ENCODE measurements at regions not wholly inside any gene's neighbourhood (a gene's known extent, or its start where the extent isn't known, plus 50 kb on each side); places are given as distances from the start of the nearest gene placed in this dataset.

DNA sequence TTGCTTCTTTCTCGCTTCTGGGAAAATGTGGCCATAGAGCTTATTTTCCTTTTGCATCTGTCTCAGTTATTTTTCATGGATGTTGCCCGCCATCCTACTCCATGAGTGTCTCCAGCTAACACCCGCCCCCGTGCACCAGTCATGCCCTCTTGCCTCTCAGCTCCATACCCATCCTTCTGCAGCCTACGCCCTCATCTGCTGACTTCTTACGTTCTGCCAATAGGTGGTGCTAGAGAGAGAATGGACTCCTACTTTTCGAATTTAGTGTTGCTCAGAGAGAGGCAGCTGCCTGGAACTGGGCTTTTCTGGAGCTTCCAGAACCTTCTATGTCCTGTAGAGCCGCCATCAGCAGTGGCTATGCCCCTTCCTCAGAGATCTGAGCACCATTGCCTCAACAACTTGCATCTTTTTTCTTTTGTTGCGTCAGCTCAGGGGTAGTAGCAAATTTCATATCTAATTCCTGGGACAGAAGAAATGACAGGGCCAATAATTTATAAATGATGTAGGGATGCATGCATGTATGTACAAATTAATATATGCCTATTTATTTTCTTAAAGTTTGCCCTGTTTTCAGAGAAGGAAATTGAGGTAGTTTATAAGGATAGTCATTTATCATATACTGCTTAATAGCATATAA, 119.7 kb upstream of the MYOCD start:
- ATAC-seq (peak; percentile 92), DNase-seq (peak in 1 of 4 donors; percentile 56)
- no peak overlapping the region for H3K27ac ChIP-seq
- TF ChIP-seq, protein P1, sequence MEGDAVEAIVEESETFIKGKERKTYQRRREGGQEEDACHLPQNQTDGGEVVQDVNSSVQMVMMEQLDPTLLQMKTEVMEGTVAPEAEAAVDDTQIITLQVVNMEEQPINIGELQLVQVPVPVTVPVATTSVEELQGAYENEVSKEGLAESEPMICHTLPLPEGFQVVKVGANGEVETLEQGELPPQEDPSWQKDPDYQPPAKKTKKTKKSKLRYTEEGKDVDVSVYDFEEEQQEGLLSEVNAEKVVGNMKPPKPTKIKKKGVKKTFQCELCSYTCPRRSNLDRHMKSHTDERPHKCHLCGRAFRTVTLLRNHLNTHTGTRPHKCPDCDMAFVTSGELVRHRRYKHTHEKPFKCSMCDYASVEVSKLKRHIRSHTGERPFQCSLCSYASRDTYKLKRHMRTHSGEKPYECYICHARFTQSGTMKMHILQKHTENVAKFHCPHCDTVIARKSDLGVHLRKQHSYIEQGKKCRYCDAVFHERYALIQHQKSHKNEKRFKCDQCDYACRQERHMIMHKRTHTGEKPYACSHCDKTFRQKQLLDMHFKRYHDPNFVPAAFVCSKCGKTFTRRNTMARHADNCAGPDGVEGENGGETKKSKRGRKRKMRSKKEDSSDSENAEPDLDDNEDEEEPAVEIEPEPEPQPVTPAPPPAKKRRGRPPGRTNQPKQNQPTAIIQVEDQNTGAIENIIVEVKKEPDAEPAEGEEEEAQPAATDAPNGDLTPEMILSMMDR (IDR thresholded peaks at IDR 0.05), result peak; percentile 64 to 66
- intact Hi-C loops (cut with DNase I), result no loop called here
- H3K4me3 ChIP-seq, result no peak overlapping the region
- no peaks in the 10 kb centered on the region for H3K9me3 ChIP-seq
- H3K36me3 ChIP-seq, result no peaks in the 10 kb centered on the region
- no peaks in the 10 kb centered on the region for H3K4me1 ChIP-seq
- peaks cover 3 to 30% of the 10 kb centered on the region in 2 donors for H3K27me3 ChIP-seq

DNA sequence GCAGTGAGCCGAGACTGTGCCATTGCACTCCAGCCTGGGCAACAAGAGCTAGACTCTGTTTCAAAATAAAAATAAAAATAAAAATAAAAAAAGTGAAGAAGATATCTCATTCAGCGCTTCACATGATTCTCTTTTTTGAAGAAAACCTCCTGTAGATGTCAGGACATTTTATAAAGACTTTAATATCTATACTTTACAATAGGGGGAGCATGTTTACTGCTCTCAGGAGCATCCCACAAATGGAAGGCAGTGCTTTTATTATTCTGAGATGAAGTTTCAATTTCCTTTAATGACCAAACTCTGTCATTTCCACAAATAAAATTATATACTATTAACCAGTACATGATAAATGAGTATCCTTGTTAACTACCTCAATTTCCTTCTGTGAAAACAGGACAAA, 118.7 kb upstream of the MYOCD start:
- ATAC-seq (no peak), DNase-seq (no peak)
- intact Hi-C loops (cut with DNase I), result no loop called here

DNA sequence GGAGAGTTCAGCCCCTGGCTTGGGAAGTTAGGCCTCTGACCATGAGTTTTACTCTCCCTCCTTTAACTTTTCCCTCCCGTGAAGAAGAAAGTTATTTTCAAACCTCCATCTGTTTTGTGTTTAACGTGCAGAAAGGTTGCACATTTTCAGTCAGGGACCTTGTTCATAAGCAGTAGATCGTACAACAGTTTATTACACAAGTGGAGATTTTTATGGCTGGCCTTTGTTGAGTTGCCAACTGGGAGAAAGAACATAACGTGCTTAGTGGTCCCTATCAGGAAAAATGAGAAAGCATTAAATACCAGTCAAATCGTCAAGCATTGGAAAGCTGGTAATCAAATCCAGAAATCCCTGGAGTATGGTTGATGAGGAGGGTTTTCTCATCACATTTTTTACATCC, 117.9 kb upstream of the MYOCD start:
- Histone ChIP-seq H3K4me3 (no peak overlapping the region), H3K4me1 (no peaks in the 10 kb centered on the region), H3K36me3 (no peaks in the 10 kb centered on the region), H3K9me3 (no peaks in the 10 kb centered on the region), H3K27me3 (peaks cover 3 to 25% of the 10 kb centered on the region in 2 donors), H3K27ac (no peak overlapping the region)
- intact Hi-C loops (cut with DNase I), result no loop called here
- TF ChIP-seq, protein P1 (IDR thresholded peaks at IDR 0.05), result no peak
- DNase-seq (no peak), ATAC-seq (no peak)

More for the DNA sequence above, 118.7 kb upstream of the MYOCD start:
- H3K9me3 ChIP-seq, result no peaks in the 10 kb centered on the region
- H3K36me3 ChIP-seq, result no peaks in the 10 kb centered on the region
- H3K4me3 ChIP-seq, result no peak overlapping the region
- TF ChIP-seq, protein P1 (IDR thresholded peaks at IDR 0.05), result no peak
- peaks cover 3 to 25% of the 10 kb centered on the region in 2 donors for H3K27me3 ChIP-seq
- no peaks in the 10 kb centered on the region for H3K4me1 ChIP-seq
- H3K27ac ChIP-seq, result no peak overlapping the region

DNA sequence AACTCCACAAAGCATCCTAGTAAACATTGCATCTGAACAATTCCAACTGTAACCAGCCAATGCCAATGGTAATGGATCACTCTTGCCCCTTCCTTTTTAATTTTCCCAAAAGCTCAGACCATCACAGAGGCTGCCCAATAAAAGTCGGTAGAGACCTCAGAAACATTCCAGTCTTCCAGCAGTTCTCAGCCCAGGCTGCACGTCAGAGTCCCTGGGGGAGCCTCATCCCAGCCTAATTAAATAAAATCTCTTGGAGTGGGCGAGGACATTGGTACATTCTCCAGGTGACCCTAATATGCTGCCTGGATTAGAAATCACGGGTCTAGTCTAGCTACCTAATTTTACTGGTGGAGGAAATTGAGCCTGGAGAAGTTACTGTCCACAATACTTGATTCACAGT, 117.1 kb upstream of the MYOCD start:
- intact Hi-C loops (cut with DNase I), result no loop called here
- no peak for ATAC-seq
- no peak for DNase-seq
- H3K4me1 ChIP-seq, result no peaks in the 10 kb centered on the region
- H3K9me3 ChIP-seq, result no peaks in the 10 kb centered on the region
- no peak overlapping the region for H3K4me3 ChIP-seq
- no peak overlapping the region for H3K27ac ChIP-seq
- TF ChIP-seq, protein P1 (IDR thresholded peaks at IDR 0.05), result no peak
- H3K36me3 ChIP-seq, result no peaks in the 10 kb centered on the region
- peaks cover 3 to 25% of the 10 kb centered on the region in 2 donors for H3K27me3 ChIP-seq

DNA sequence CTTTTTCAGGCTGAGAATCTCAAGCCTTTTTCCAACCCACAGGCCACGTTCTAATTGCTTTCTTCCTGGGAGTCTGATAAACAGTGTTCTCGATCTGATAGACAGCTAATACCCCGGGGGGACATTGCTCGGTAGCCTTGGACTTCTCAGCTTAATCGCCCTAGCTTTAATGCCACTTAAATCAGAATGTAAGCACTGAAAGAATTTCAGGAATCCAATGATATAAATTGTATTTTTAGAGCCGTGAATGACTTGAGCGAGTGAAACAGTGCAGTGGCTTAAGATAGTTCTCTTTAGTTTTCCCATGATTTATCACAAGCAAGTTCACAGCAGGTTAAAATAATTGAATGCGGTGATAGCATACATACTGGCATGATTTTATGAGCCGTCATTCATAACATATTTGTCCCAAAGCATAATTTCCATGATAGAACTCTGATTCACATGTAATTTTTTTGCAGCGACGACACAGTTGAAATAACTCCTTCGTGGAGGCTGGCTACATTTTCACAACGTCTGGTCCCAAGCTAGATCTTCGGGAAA, 116.1 kb upstream of the MYOCD start:
- Histone ChIP-seq H3K27ac (no peak overlapping the region), H3K36me3 (no peaks in the 10 kb centered on the region), H3K4me3 (no peak overlapping the region), H3K27me3 (peaks cover 3 to 15% of the 10 kb centered on the region in 2 donors), H3K9me3 (no peaks in the 10 kb centered on the region), H3K4me1 (no peaks in the 10 kb centered on the region)
- ATAC-seq (no peak), DNase-seq (no peak)
- TF ChIP-seq, protein P1 (IDR thresholded peaks at IDR 0.05), result no peak
- intact Hi-C loops (cut with DNase I), result no loop called here
